SK-N-MC (cell line): ENCODE measurements at regions not wholly inside any gene's neighbourhood (a gene's known extent, or its start where the extent isn't known, plus 50 kb on each side); places are given as distances from the start of the nearest gene placed in this dataset.

Experiments
- DNase-seq: peaks from one replicate; pipeline ENCODE4 v3.0.0-alpha.2; 2011; ENCODE audit warnings: low read depth, low spot score
- H3K27ac ChIP-seq: fragments of 200-600 bp; sonication (generic); 2 replicates; pipeline ENCODE4 v1.5.1; 2016; ENCODE audit warnings: mixed run types
- H3K36me3 ChIP-seq: fragments of 200-600 bp; sonication (generic); 2 replicates; pipeline ENCODE4 v1.6.1; 2017; ENCODE audit warnings: antibody characterized with exemption, low read length, mixed read lengths; ENCODE audit not compliant: insufficient read depth
- H3K4me3 ChIP-seq: fragments of 200-600 bp; sonication (generic); 2 replicates; pipeline ENCODE4 v1.5.1; 2016
- H3K9ac ChIP-seq: fragments of 200-600 bp; sonication (generic); 2 replicates; pipeline ENCODE4 v1.8.0; 2017; ENCODE audit warnings: mixed run types, mixed read lengths; ENCODE audit not compliant: insufficient read length
- H3K9me3 ChIP-seq: fragments of 200-600 bp; sonication (generic); 2 replicates; pipeline ENCODE4 v1.6.1; 2017; ENCODE audit warnings: low read depth, mild to moderate bottlenecking, antibody characterized with exemption, low read length, moderate library complexity, mixed read lengths
- EZH2 ChIP-seq: fragments of 200-600 bp; sonication (generic); IDR thresholded peaks from one replicate; pipeline ENCODE4 v1.6.1; 2017; ENCODE audit warnings: antibody characterized with exemption
- FOXP2 ChIP-seq: optimal IDR thresholded peaks from 2 replicates; pipeline ENCODE3; 2011; ENCODE audit warnings: mild to moderate bottlenecking, moderate library complexity; ENCODE audit not compliant: insufficient read depth; ENCODE audit errors: extremely low read length, control extremely low read depth
- POLR2AphosphoS5 ChIP-seq: IDR thresholded peaks from 2 replicates; pipeline ENCODE4 v1.6.1; 2012; ENCODE audit warnings: mild to moderate bottlenecking, low read depth, low read length, borderline replicate concordance

DNA sequence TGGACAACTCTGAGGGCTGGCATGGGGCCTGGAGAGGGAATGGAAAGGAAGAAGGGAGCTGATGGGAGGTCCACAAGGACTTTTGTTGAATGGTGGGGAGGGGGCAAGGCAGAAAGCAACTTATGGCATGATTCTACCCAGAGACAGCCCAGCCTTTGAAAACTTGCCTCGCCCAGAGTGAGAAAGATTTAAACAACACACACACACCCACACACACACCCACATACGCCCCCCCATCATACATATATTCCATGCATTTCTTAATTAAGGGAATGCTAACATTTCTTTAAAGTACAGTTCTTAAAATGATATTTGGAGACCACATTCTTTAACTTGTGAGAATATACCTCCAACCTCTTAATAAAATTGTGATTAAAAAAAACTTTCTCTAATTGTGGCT lies 115.4 kb upstream of the F3 start:
- no peak for DNase-seq
- Histone ChIP-seq H3K36me3 (no peaks in the 10 kb centered on the region), H3K27ac (no peak overlapping the region), H3K4me3 (no peak overlapping the region), H3K9me3 (no peaks in the 10 kb centered on the region), H3K9ac (no peak overlapping the region)
- TF ChIP-seq FOXP2 (no peak), POLR2AphosphoS5 (no peak), EZH2 (no peak)

DNA sequence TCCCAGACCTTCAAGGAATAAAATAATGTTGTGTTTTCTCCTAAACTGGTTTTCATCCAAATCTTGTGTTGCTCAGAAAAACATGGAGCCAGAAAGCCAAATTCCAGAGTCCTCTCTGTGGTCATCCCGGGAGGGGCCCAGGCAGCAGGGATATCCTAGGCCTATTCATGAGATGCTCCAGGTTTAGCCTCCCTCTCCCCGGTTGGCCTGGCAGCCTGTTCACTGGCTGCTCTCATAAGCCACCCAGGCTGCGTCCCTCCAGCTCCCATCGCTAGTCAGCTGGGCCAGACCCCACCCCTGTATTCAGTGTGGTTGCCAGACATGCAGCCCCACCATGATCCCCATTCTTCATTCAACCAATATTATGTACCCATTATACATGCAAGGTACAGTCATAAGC lies 113.4 kb upstream of the F3 start:
- H3K27ac ChIP-seq = no peak overlapping the region

DNA sequence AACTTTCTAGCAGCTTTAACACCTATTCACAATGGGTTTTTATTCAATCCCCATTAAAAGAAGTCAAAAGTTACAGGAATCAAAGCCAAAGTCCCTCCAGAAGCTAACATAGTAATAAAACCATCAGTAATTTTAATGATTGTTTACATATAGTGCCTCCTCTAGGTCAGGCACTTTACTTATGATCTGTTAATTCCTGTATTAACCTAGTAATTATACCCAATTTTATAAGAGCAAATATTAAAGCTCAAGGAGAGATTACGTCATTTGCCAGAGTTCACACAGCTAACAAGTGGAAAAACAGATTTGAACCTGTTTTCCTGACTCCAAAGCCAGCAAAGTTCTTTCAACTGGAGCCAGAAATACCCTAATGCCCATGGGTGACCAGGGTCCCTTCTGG lies 112.9 kb upstream of the F3 start:
- TF ChIP-seq POLR2AphosphoS5 = no peak
- no peak for TF ChIP-seq FOXP2
- TF ChIP-seq EZH2 = no peak
- no peak for DNase-seq
- H3K9ac ChIP-seq = no peak overlapping the region

More for the DNA sequence above, 113.4 kb upstream of the F3 start:
- Histone ChIP-seq H3K9me3 (no peaks in the 10 kb centered on the region), H3K4me3 (no peak overlapping the region), H3K36me3 (no peaks in the 10 kb centered on the region), H3K9ac (no peak overlapping the region)
- TF ChIP-seq EZH2 = no peak
- no peak for TF ChIP-seq POLR2AphosphoS5
- TF ChIP-seq FOXP2 = no peak
- no peak for DNase-seq

DNA sequence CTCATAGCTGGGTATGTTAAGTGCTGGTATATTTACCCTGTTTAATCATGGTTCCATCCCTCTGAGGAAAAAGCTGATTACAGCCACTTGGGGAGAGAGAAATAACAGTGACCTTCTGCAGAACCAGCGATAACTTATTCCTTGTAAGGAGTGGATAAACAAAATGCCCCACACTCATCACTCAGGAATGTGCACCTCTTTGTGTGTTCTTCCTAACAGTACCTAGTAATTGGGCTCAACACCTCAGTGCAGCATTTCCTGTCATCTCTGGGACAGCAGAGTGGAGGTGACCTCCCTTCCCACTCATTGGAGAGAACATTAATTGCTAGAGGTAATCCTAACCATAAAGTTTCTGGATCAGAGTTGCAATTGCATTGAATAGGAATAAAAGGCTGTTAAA lies 112.5 kb upstream of the F3 start:
- H3K4me3 ChIP-seq = no peak overlapping the region
- H3K9me3 ChIP-seq = no peaks in the 10 kb centered on the region
- DNase-seq = no peak
- TF ChIP-seq FOXP2 = no peak
- no peak for TF ChIP-seq POLR2AphosphoS5
- no peak for TF ChIP-seq EZH2
- H3K27ac ChIP-seq = no peak overlapping the region
- H3K9ac ChIP-seq = no peak overlapping the region
- no peaks in the 10 kb centered on the region for H3K36me3 ChIP-seq

More for the DNA sequence above, 112.9 kb upstream of the F3 start:
- no peak overlapping the region for H3K27ac ChIP-seq
- no peaks in the 10 kb centered on the region for H3K9me3 ChIP-seq
- no peak overlapping the region for H3K4me3 ChIP-seq
- no peaks in the 10 kb centered on the region for H3K36me3 ChIP-seq

DNA sequence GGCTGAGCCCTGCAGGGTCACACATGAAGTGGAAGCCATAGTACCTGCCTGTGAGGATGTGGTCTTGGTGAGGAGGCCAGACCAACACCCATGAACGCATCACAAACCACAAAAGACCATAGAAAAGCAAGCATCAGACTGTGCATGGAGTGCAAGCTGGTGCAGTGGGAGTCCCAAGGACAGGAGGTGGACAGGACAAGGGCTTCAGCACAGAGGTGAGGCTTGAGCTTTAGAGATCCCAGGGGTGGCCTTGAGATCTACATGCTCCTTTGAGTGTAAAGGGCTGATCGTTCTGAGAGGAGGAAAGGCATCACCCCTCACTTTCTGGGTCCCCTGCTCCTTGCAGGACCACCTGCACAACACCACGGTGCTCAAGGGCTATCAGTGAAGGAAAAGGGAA lies 111.9 kb upstream of the F3 start:
- no peak overlapping the region for H3K27ac ChIP-seq
- DNase-seq = no peak
- H3K4me3 ChIP-seq = no peak overlapping the region
- no peaks in the 10 kb centered on the region for H3K36me3 ChIP-seq
- H3K9me3 ChIP-seq = no peaks in the 10 kb centered on the region
- TF ChIP-seq EZH2 = no peak
- TF ChIP-seq FOXP2 = no peak
- TF ChIP-seq POLR2AphosphoS5 = no peak
- H3K9ac ChIP-seq = no peak overlapping the region

DNA sequence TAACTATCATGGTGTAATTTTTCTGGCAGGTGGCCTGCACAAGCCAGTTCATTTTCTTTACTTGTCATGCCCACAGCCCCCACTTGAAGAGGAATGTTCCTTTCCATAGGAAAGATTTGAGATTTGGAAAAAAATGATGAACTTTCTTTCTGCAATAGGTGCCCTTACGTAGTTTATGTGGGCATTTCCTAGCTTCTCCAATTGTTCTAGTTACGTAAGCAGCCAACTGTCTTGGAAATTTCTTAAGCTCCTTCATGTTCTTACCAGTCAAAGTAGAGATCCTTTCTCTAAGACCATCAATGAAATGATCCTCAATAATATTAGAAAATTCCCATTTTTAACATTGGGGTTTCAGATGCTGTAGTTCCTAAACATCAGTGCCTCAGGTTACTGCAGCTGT lies 109.5 kb upstream of the F3 start:
- no peaks in the 10 kb centered on the region for H3K9me3 ChIP-seq
- TF ChIP-seq POLR2AphosphoS5 = no peak
- no peak for TF ChIP-seq EZH2
- no peak for TF ChIP-seq FOXP2
- H3K36me3 ChIP-seq = no peaks in the 10 kb centered on the region
- H3K4me3 ChIP-seq = no peak overlapping the region
- H3K27ac ChIP-seq = no peak overlapping the region
- H3K9ac ChIP-seq = no peak overlapping the region
- DNase-seq = no peak

DNA sequence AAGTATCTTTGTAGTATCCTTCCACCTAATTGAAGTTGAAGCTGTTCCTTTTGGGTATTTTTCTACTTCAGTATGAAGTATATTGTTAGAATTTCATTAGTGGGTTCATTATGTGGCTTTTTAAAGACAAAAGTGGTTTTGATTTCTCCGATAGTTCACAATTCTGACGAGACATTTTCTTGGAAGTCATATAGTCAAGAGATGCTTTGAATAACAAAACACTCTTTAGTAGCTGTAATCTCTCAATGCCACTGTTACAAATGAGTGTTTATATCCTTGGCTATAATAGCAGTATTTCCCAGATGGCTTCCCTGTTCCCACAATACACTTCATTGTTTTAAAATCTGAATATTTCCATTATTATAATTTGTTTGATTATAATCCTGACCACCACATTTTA lies 108.7 kb upstream of the F3 start:
- H3K9ac ChIP-seq = no peak overlapping the region
- no peaks in the 10 kb centered on the region for H3K9me3 ChIP-seq
- no peak overlapping the region for H3K27ac ChIP-seq
- H3K4me3 ChIP-seq = no peak overlapping the region
- DNase-seq = no peak
- no peaks in the 10 kb centered on the region for H3K36me3 ChIP-seq
- TF ChIP-seq FOXP2 (no peak), POLR2AphosphoS5 (no peak), EZH2 (no peak)

DNA sequence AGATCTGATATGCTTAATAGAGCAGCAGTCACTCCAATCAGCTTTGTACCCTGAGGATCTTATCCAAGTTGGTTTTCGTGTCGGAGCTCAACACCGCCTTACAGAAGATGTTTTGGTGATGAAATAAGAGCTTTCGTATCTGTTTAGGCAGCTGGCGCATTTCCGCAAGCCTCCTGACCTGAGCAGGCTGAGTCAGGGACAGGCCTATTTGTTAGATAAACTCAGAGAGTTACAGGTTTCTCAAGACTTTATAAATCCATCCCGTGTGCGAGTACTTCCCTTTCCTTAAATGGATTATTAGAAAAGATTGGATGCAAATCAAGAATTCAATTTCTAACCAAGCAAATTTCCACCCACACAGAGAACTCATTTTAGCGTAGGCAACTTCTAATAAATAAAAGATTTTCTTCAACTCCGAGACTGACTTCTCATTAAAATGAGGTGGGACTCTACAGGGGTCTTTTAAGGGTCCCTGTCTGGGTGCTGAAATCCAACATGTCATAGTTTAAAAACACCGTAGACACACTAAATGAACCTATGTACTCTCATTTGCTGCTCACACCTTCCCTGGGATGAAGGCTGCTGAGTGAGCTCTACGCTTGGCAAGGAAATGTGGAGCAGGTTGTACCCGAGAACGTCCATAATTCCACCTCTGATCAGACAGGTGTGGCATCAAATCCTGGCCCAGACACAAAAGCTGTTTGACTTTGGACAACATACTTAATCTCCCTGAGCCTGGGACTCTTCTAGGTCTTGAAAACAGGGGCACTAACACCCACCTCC lies 106.9 kb upstream of the F3 start:
- H3K9me3 ChIP-seq = no peaks in the 10 kb centered on the region
- no peak overlapping the region for H3K4me3 ChIP-seq
- no peak overlapping the region for H3K9ac ChIP-seq
- no peak for TF ChIP-seq POLR2AphosphoS5
- TF ChIP-seq FOXP2 = no peak
- no peak for TF ChIP-seq EZH2
- DNase-seq = no peak
- H3K27ac ChIP-seq = peak overlapping the region; percentile 49; the same call in 1 of the 2 replicates
- no peaks in the 10 kb centered on the region for H3K36me3 ChIP-seq

DNA sequence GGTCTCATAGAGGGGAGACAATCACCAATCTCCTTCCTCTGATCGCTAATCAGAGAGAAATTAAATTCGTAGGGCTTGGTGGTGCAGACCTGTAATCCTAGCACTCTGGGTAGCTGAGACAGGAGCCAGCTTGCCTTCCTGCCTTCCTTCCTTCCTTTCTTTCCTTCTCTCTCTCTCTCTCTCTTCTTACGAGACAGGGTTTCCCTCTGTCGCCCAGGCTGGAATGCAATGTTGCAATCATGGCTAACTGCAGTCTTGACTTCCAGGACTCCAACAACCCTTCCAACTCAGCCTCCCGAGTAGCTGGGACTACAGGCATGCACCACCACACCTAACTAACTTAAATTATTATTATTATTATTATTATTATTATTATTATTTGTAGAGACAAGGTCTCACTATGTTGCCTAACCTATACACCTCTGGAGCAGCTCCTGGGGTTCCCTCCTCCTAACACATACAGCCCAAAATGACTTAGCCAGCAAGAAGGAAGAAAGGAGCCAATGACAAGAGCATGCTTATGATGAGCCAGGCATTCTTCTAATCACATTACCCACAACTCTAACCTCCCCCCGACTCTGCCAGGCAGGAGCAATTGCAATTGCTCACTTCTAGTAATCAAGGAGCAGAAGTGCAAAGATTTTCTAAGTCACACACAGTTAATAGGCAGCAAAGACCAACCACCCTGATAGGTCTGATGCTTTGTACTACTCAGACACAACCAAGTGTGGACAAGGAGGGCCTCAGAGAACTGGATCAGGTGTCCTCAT lies 105.4 kb upstream of the F3 start:
- Histone ChIP-seq H3K9ac (no peak overlapping the region), H3K27ac (peak overlapping the region; percentile 63), H3K4me3 (no peak overlapping the region), H3K9me3 (no peaks in the 10 kb centered on the region), H3K36me3 (no peaks in the 10 kb centered on the region)
- TF ChIP-seq FOXP2 (no peak), EZH2 (no peak), POLR2AphosphoS5 (no peak)
- no peak for DNase-seq
